ENCODE measurements at regions not wholly inside any gene's neighbourhood (a gene's known extent, or its start where the extent isn't known, plus 50 kb on each side); places are given as distances from the start of the nearest gene placed in this dataset.

GRCh38 chr7:35993676-35994606 lies 159.1 kb upstream of the EEPD1 start:
- no peak overlapping the region for H4K8ac ChIP-seq (ENCODE audit: low read depth, low read length)
- no peak overlapping the region for H3K14ac ChIP-seq (ENCODE audit: low read length)
- H3K4me2 ChIP-seq (ENCODE audit: insufficient read depth, low read length, poor library complexity, severe bottlenecking) = no peak overlapping the region
- no peak overlapping the region for H2BK15ac ChIP-seq (ENCODE audit: low read length)
- no peak overlapping the region for H2BK5ac ChIP-seq (ENCODE audit: low read length)
- WGBS, 2 donors (ENCODE audit: extremely low coverage in 2 of 2, insufficient read length in 2 of 2, insufficient replicate concordance in 1 of 2) = no CpG with 5 or more reads among the region's 8 CpGs
- H3K36me3 ChIP-seq (replicated peaks in 1 of 2; ENCODE audit: control insufficient read depth in 2 of 2, insufficient read depth in 2 of 2, low read length in 2 of 2) = no peaks in the 10 kb centered on the region
- H3K4ac ChIP-seq (ENCODE audit: low read length) = no peak overlapping the region
- H2AK5ac ChIP-seq (ENCODE audit: low read depth, low read length) = no peak overlapping the region
- no peak overlapping the region for H3K18ac ChIP-seq (ENCODE audit: low read length)
- DNase-seq (ENCODE audit: low spot score) = peak; percentile 17
- H3K9ac ChIP-seq (ENCODE audit: low read depth, low read length, poor library complexity) = no peak overlapping the region
- H3K27me3 ChIP-seq (ENCODE audit: control insufficient read depth in 3 of 3, insufficient read depth in 3 of 3, low read depth in 1 of 3, low read length in 3 of 3) = no peaks in the 10 kb centered on the region
- peaks cover 0 to 5% of the 10 kb centered on the region in 2 donors for H3K4me1 ChIP-seq (ENCODE audit: control insufficient read depth in 2 of 2, insufficient read depth in 1 of 2, low read depth in 1 of 2, low read length in 2 of 2)
- no peak overlapping the region for H3K4me3 ChIP-seq (ENCODE audit: low read length in 2 of 2)
- no peak overlapping the region for H3K27ac ChIP-seq (replicated peaks; ENCODE audit: low read length)
- H2BK12ac ChIP-seq (ENCODE audit: low read length) = no peak overlapping the region
- H3K79me1 ChIP-seq (ENCODE audit: low read depth, low read length) = no peaks in the 10 kb centered on the region
- no peak overlapping the region for H2BK120ac ChIP-seq (ENCODE audit: low read depth, low read length)
- no peak overlapping the region for H4K91ac ChIP-seq (ENCODE audit: low read depth, low read length, poor library complexity)
- no peak overlapping the region for H2AFZ ChIP-seq (ENCODE audit: low read length)
- H3K9me3 ChIP-seq (replicated peaks in 1 of 2; ENCODE audit: control insufficient read depth in 2 of 2, insufficient read depth in 1 of 2, low read depth in 1 of 2, low read length in 2 of 2) = no peaks in the 10 kb centered on the region
- H3K23ac ChIP-seq (ENCODE audit: low read depth, low read length, poor library complexity) = no peak overlapping the region

GRCh38 chr7:35995334-35995733 lies 157.7 kb upstream of the EEPD1 start:
- H3K14ac ChIP-seq (ENCODE audit: low read length) = no peak overlapping the region
- no peak overlapping the region for H3K27ac ChIP-seq (replicated peaks; ENCODE audit: low read length)
- peak overlapping the region; percentile 84 for H2AK5ac ChIP-seq (ENCODE audit: low read depth, low read length)
- H3K79me1 ChIP-seq (ENCODE audit: low read depth, low read length) = no peaks in the 10 kb centered on the region
- no peaks in the 10 kb centered on the region for H3K9me3 ChIP-seq (replicated peaks in 1 of 2; ENCODE audit: control insufficient read depth in 2 of 2, insufficient read depth in 1 of 2, low read depth in 1 of 2, low read length in 2 of 2)
- peaks cover 0 to 5% of the 10 kb centered on the region in 2 donors for H3K4me1 ChIP-seq (ENCODE audit: control insufficient read depth in 2 of 2, insufficient read depth in 1 of 2, low read depth in 1 of 2, low read length in 2 of 2)
- no peak overlapping the region for H3K4me3 ChIP-seq (ENCODE audit: low read length in 2 of 2)
- no peak overlapping the region for H3K23ac ChIP-seq (ENCODE audit: low read depth, low read length, poor library complexity)
- H4K8ac ChIP-seq (ENCODE audit: low read depth, low read length) = no peak overlapping the region
- H2AFZ ChIP-seq (ENCODE audit: low read length) = no peak overlapping the region
- no peak overlapping the region for H3K4me2 ChIP-seq (ENCODE audit: insufficient read depth, low read length, poor library complexity, severe bottlenecking)
- 100% methylated on average over 1 of the region's 4 CpGs; no CpG with 5 or more reads in 1 of the 2 donors for WGBS, 2 donors (ENCODE audit: extremely low coverage in 2 of 2, insufficient read length in 2 of 2, insufficient replicate concordance in 1 of 2)
- no peak overlapping the region for H2BK120ac ChIP-seq (ENCODE audit: low read depth, low read length)
- no peaks in the 10 kb centered on the region for H3K36me3 ChIP-seq (replicated peaks in 1 of 2; ENCODE audit: control insufficient read depth in 2 of 2, insufficient read depth in 2 of 2, low read length in 2 of 2)
- H4K91ac ChIP-seq (ENCODE audit: low read depth, low read length, poor library complexity) = no peak overlapping the region
- H2BK15ac ChIP-seq (ENCODE audit: low read length) = peak overlapping the region; percentile 58
- H3K27me3 ChIP-seq (ENCODE audit: control insufficient read depth in 3 of 3, insufficient read depth in 3 of 3, low read depth in 1 of 3, low read length in 3 of 3) = no peaks in the 10 kb centered on the region
- no peak overlapping the region for H2BK5ac ChIP-seq (ENCODE audit: low read length)
- no peak for DNase-seq (ENCODE audit: low spot score)
- no peak overlapping the region for H2BK12ac ChIP-seq (ENCODE audit: low read length)
- no peak overlapping the region for H3K4ac ChIP-seq (ENCODE audit: low read length)
- H3K9ac ChIP-seq (ENCODE audit: low read depth, low read length, poor library complexity) = no peak overlapping the region
- peak overlapping the region; percentile 11 for H3K18ac ChIP-seq (ENCODE audit: low read length)

- H2BK12ac ChIP-seq (ENCODE audit: low read length) = no peak overlapping the region
- no peak overlapping the region for H3K4me2 ChIP-seq (ENCODE audit: insufficient read depth, low read length, poor library complexity, severe bottlenecking)
- H2AK5ac ChIP-seq (ENCODE audit: low read depth, low read length) = no peak overlapping the region
- no CpG with 5 or more reads among the region's 5 CpGs for WGBS, 2 donors (ENCODE audit: extremely low coverage in 2 of 2, insufficient read length in 2 of 2, insufficient replicate concordance in 1 of 2)
- DNase-seq (ENCODE audit: low spot score) = no peak
- no peak overlapping the region for H3K23ac ChIP-seq (ENCODE audit: low read depth, low read length, poor library complexity)
- no peak overlapping the region for H4K8ac ChIP-seq (ENCODE audit: low read depth, low read length)
- no peak overlapping the region for H3K27ac ChIP-seq (replicated peaks; ENCODE audit: low read length)
- H4K91ac ChIP-seq (ENCODE audit: low read depth, low read length, poor library complexity) = no peak overlapping the region
- peaks cover 0 to 5% of the 10 kb centered on the region in 2 donors for H3K4me1 ChIP-seq (ENCODE audit: control insufficient read depth in 2 of 2, insufficient read depth in 1 of 2, low read depth in 1 of 2, low read length in 2 of 2)
- no peaks in the 10 kb centered on the region for H3K27me3 ChIP-seq (ENCODE audit: control insufficient read depth in 3 of 3, insufficient read depth in 3 of 3, low read depth in 1 of 3, low read length in 3 of 3)
- no peak overlapping the region for H2AFZ ChIP-seq (ENCODE audit: low read length)
- H2BK120ac ChIP-seq (ENCODE audit: low read depth, low read length) = no peak overlapping the region
- peaks cover 0 to 3% of the 10 kb centered on the region in 2 donors for H3K9me3 ChIP-seq (replicated peaks in 1 of 2; ENCODE audit: control insufficient read depth in 2 of 2, insufficient read depth in 1 of 2, low read depth in 1 of 2, low read length in 2 of 2)
- no peak overlapping the region for H2BK5ac ChIP-seq (ENCODE audit: low read length)
- no peaks in the 10 kb centered on the region for H3K79me1 ChIP-seq (ENCODE audit: low read depth, low read length)
- H3K36me3 ChIP-seq (replicated peaks in 1 of 2; ENCODE audit: control insufficient read depth in 2 of 2, insufficient read depth in 2 of 2, low read length in 2 of 2) = no peaks in the 10 kb centered on the region
- H2BK15ac ChIP-seq (ENCODE audit: low read length) = no peak overlapping the region
- H3K4ac ChIP-seq (ENCODE audit: low read length) = no peak overlapping the region
- H3K14ac ChIP-seq (ENCODE audit: low read length) = no peak overlapping the region
- no peak overlapping the region for H3K18ac ChIP-seq (ENCODE audit: low read length)
- no peak overlapping the region for H3K9ac ChIP-seq (ENCODE audit: low read depth, low read length, poor library complexity)
- no peak overlapping the region for H3K4me3 ChIP-seq (ENCODE audit: low read length in 2 of 2)
These were observed 154.6 kb upstream of the EEPD1 start for GRCh38 chr7:35998481-35998880.

GRCh38 chr7:36001546-36001945 lies 151.5 kb upstream of the EEPD1 start:
- Histone ChIP-seq H3K18ac (ENCODE audit: low read length) (no peak overlapping the region), H3K4ac (ENCODE audit: low read length) (no peak overlapping the region), H3K23ac (ENCODE audit: low read depth, low read length, poor library complexity) (no peak overlapping the region), H2AK5ac (ENCODE audit: low read depth, low read length) (no peak overlapping the region), H3K27ac (replicated peaks; ENCODE audit: low read length) (no peak overlapping the region), H3K14ac (ENCODE audit: low read length) (no peak overlapping the region), H2AFZ (ENCODE audit: low read length) (no peak overlapping the region), H3K9me3 (replicated peaks in 1 of 2; ENCODE audit: control insufficient read depth in 2 of 2, insufficient read depth in 1 of 2, low read depth in 1 of 2, low read length in 2 of 2) (peaks cover 0 to 4% of the 10 kb centered on the region in 2 donors), H3K36me3 (replicated peaks in 1 of 2; ENCODE audit: control insufficient read depth in 2 of 2, insufficient read depth in 2 of 2, low read length in 2 of 2) (no peaks in the 10 kb centered on the region), H3K79me1 (ENCODE audit: low read depth, low read length) (no peaks in the 10 kb centered on the region), H3K4me1 (ENCODE audit: control insufficient read depth in 2 of 2, insufficient read depth in 1 of 2, low read depth in 1 of 2, low read length in 2 of 2) (no peaks in the 10 kb centered on the region), H3K27me3 (ENCODE audit: control insufficient read depth in 3 of 3, insufficient read depth in 3 of 3, low read depth in 1 of 3, low read length in 3 of 3) (no peaks in the 10 kb centered on the region), H3K9ac (ENCODE audit: low read depth, low read length, poor library complexity) (no peak overlapping the region), H3K4me3 (ENCODE audit: low read length in 2 of 2) (no peak overlapping the region), H4K8ac (ENCODE audit: low read depth, low read length) (no peak overlapping the region), H2BK15ac (ENCODE audit: low read length) (no peak overlapping the region), H4K91ac (ENCODE audit: low read depth, low read length, poor library complexity) (no peak overlapping the region), H2BK5ac (ENCODE audit: low read length) (no peak overlapping the region), H2BK12ac (ENCODE audit: low read length) (no peak overlapping the region), H2BK120ac (ENCODE audit: low read depth, low read length) (no peak overlapping the region), H3K4me2 (ENCODE audit: insufficient read depth, low read length, poor library complexity, severe bottlenecking) (no peak overlapping the region)
- no peak for DNase-seq (ENCODE audit: low spot score)
- WGBS, 2 donors (ENCODE audit: extremely low coverage in 2 of 2, insufficient read length in 2 of 2, insufficient replicate concordance in 1 of 2) = no CpG with 5 or more reads among the region's 3 CpGs
